DND-41 (cell line): ENCODE measurements at regions not wholly inside any gene's neighbourhood (a gene's known extent, or its start where the extent isn't known, plus 50 kb on each side); places are given as distances from the start of the nearest gene placed in this dataset.

Experiments
- CTCF ChIP-seq: IDR thresholded peaks from 2 replicates; pipeline ENCODE4 v1.5.1; 2012; ENCODE audit warnings: borderline replicate concordance, low read length, moderate library complexity, mild to moderate bottlenecking; ENCODE audit not compliant: poor library complexity, severe bottlenecking; ENCODE audit errors: extremely low read depth
- EZH2 ChIP-seq: IDR thresholded peaks from 3 replicates; pipeline ENCODE4 v1.6.1; 2012; ENCODE audit warnings: borderline replicate concordance, low read depth, mild to moderate bottlenecking, moderate library complexity, low read length, inconsistent platforms; ENCODE audit not compliant: severe bottlenecking

- TF ChIP-seq CTCF (no peak), EZH2 (no peak)
These were observed 188.9 kb upstream of the IL1RAPL1 start for GRCh38 chrX:28398342-28398741.
